A549 (cell line): ENCODE measurements at regions not wholly inside any gene's neighbourhood (a gene's known extent, or its start where the extent isn't known, plus 50 kb on each side); places are given as distances from the start of the nearest gene placed in this dataset.

Source experiments
- ATAC-seq, 2 experiments: fragments of 200-7000 bp in 1 of 2; fragments of >200 bp in 1 of 2; cut with Nextera tagmentation in 1 of 2; cut with Tn5 transposase in 1 of 2; 3 replicates each; pipeline versions ENCODE4 v1.8.0 to v1.9.1; 2018 to 2020; ENCODE audit warnings: mild to moderate bottlenecking in 1 of 2, moderate library complexity in 1 of 2
- CTCF ChIA-PET: fragments of 300-600 bp; sonication (Branson Sonifier 250); formaldehyde crosslinking; extraction: SDS; loops from one replicate; lab custom pipeline; 2021; ENCODE audit warnings: antibody characterized with exemption, inconsistent platforms; lab: Yijun Ruan, JAX
- POLR2A ChIA-PET: fragments of 350-600 bp; formaldehyde crosslinking; extraction: SDS; loops from one replicate; lab custom pipeline; 2021; ENCODE audit warnings: antibody characterized with exemption, inconsistent platforms; lab: Yijun Ruan, JAX
- DNase-seq, 2 experiments: peaks; one replicate each; pipeline versions ENCODE4 v3.0.0 to v3.0.0-alpha.2; 2011 to 2016; ENCODE audit warnings: low read depth in 1 of 2, low spot score in 1 of 2
- FAIRE-seq: peaks from 2 replicates; lab custom pipeline; 2011; peaks lifted over from hg19 to GRCh38; lab: Jason Lieb, UNC
- H3K27ac ChIP-seq, 2 experiments: fragments of >200 bp; sonication (Bioruptor Twin); formaldehyde crosslinking; 3 replicates each; pipeline ENCODE4 v1.5.1; 2016 to 2017
- H3K4me1 ChIP-seq: fragments of >200 bp; sonication (Bioruptor Twin); formaldehyde crosslinking; 3 replicates; pipeline ENCODE4 v1.6.1; 2016
- H3K4me2 ChIP-seq: fragments of >200 bp; sonication (Bioruptor Twin); formaldehyde crosslinking; 3 replicates; pipeline ENCODE4 v1.6.1; 2016
- H3K4me3 ChIP-seq: fragments of >200 bp; sonication (Bioruptor Twin); formaldehyde crosslinking; 3 replicates; pipeline ENCODE4 v1.5.1; 2016
- H3K9me3 ChIP-seq: fragments of >200 bp; sonication (Bioruptor Twin); formaldehyde crosslinking; 3 replicates; pipeline ENCODE4 v1.6.1; 2016
- CBX2 ChIP-seq: fragments of 200-600 bp; sonication (generic); IDR thresholded peaks from 2 replicates; pipeline ENCODE4 v1.6.1; 2016; ENCODE audit warnings: low read depth, mild to moderate bottlenecking, borderline replicate concordance
- CEBPB ChIP-seq, 2 experiments: fragments of >200 bp in 1 of 2; sonication (Bioruptor Twin) in 1 of 2; formaldehyde crosslinking in 1 of 2; IDR thresholded peaks; 2 replicates each; pipeline ENCODE4 v1.6.1; 2012 to 2016
- CHD4 ChIP-seq: fragments of 200-600 bp; sonication (generic); IDR thresholded peaks from 2 replicates; pipeline ENCODE4 v1.6.1; 2016; ENCODE audit warnings: antibody characterized with exemption, mild to moderate bottlenecking, borderline replicate concordance
- EHF ChIP-seq: fragments of 250-450 bp; sonication (Bioruptor Pico); IDR thresholded peaks from 2 replicates; pipeline ENCODE4 v1.5.0; 2020; ENCODE audit warnings: mild to moderate bottlenecking
- EHMT2 ChIP-seq: fragments of 200-600 bp; sonication (generic); IDR thresholded peaks from 2 replicates; pipeline ENCODE4 v1.6.1; 2016; ENCODE audit warnings: antibody characterized with exemption, low read depth, mild to moderate bottlenecking, moderate library complexity
- ESRRA ChIP-seq: fragments of 150-350 bp; IDR thresholded peaks from 2 replicates; pipeline ENCODE4 v1.6.1; 2014; ENCODE audit warnings: mild to moderate bottlenecking, low read length, borderline replicate concordance
- FOSB ChIP-seq: fragments of 250-450 bp; sonication (Bioruptor Pico); IDR thresholded peaks from 2 replicates; pipeline ENCODE4 v1.5.0; 2020; ENCODE audit warnings: mild to moderate bottlenecking, moderate library complexity
- GATA3 ChIP-seq: IDR thresholded peaks from 2 replicates; pipeline ENCODE4 v1.6.1; 2012; ENCODE audit warnings: borderline replicate concordance
- HDAC2 ChIP-seq: fragments of 200-600 bp; sonication (generic); IDR thresholded peaks from 2 replicates; pipeline ENCODE4 v1.6.1; 2016
- HEYL ChIP-seq: fragments of 250-450 bp; sonication (Bioruptor Pico); IDR thresholded peaks from 2 replicates; pipeline ENCODE4 v1.8.0; 2021; ENCODE audit warnings: mild to moderate bottlenecking, moderate library complexity
- HOXB5 ChIP-seq: fragments of 250-450 bp; sonication (Bioruptor Pico); IDR thresholded peaks from 2 replicates; pipeline ENCODE4 v1.5.0; 2020; ENCODE audit warnings: mild to moderate bottlenecking, moderate library complexity
- JUNB ChIP-seq: fragments of >200 bp; sonication (Bioruptor Twin); formaldehyde crosslinking; IDR thresholded peaks from 2 replicates; pipeline ENCODE4 v1.6.1; 2016
- MAFK ChIP-seq: fragments of 450-650 bp; IDR thresholded peaks from 2 replicates; pipeline ENCODE4 v1.6.1; 2014; ENCODE audit not compliant: partially characterized antibody
- MAZ ChIP-seq: fragments of 150-350 bp; IDR thresholded peaks from 2 replicates; pipeline ENCODE4 v1.6.1; 2014; ENCODE audit warnings: antibody characterized with exemption, low read depth, low read length, borderline replicate concordance
- NR3C1 ChIP-seq: fragments of >200 bp; sonication (Bioruptor Twin); formaldehyde crosslinking; IDR thresholded peaks from 3 replicates; pipeline ENCODE4 v1.6.1; 2017
- POLR2A ChIP-seq: IDR thresholded peaks from 2 replicates; pipeline ENCODE4 v1.6.1; 2012; ENCODE audit warnings: mild to moderate bottlenecking, low read length
- POLR2AphosphoS2 ChIP-seq: conservative IDR thresholded peaks from 2 replicates; pipeline ENCODE4 v1.6.1; 2012; ENCODE audit warnings: low read length, improper control_type of control experiment, inconsistent platforms
- RARB ChIP-seq: fragments of 250-450 bp; sonication (Bioruptor Pico); IDR thresholded peaks from 2 replicates; pipeline ENCODE4 v1.8.0; 2021; ENCODE audit warnings: mild to moderate bottlenecking, moderate library complexity
- SMC3 ChIP-seq: fragments of >200 bp; sonication (Bioruptor Twin); formaldehyde crosslinking; IDR thresholded peaks from 3 replicates; pipeline ENCODE4 v1.6.1; 2018; ENCODE audit warnings: inconsistent platforms
- TFCP2L1 ChIP-seq: fragments of 250-450 bp; sonication (Bioruptor Pico); IDR thresholded peaks from 2 replicates; pipeline ENCODE4 v1.5.0; 2021; ENCODE audit warnings: mild to moderate bottlenecking
- TP53 ChIP-seq: fragments of 250-450 bp; sonication (Bioruptor Pico); IDR thresholded peaks from 2 replicates; pipeline ENCODE4 v1.5.0; 2021; ENCODE audit warnings: mild to moderate bottlenecking, moderate library complexity
- ZNF302 ChIP-seq: fragments of 250-450 bp; sonication (Bioruptor Pico); IDR thresholded peaks from 2 replicates; pipeline ENCODE4 v1.9.0; 2021; ENCODE audit warnings: inconsistent platforms, mild to moderate bottlenecking, moderate library complexity
- WGBS: methylation state at CpG from one replicate; pipeline ENCODE4 v1.1.6; 2017; ENCODE audit errors: missing lambda C conversion rate; 5-methylcytosine and 5-hydroxymethylcytosine counted together
- TF ChIP-seq, protein P1 (sequence below): fragments of >200 bp; sonication (Bioruptor Twin); formaldehyde crosslinking; IDR thresholded peaks from 2 replicates; pipeline ENCODE4 v1.6.1; 2016
- TF ChIP-seq, protein P2 (sequence below): fragments of 450-650 bp; IDR thresholded peaks from 2 replicates; pipeline ENCODE4 v1.6.1; 2014; ENCODE audit warnings: antibody characterized with exemption
- TF ChIP-seq, protein P3 (sequence below): fragments of >200 bp; sonication (Bioruptor Twin); formaldehyde crosslinking; IDR thresholded peaks from 3 replicates; pipeline ENCODE4 v1.6.1; 2016
- TF ChIP-seq, protein P4 (sequence below): fragments of 200-600 bp; sonication (generic); IDR thresholded peaks from 2 replicates; pipeline ENCODE4 v1.6.1; 2016; ENCODE audit warnings: antibody characterized with exemption, mild to moderate bottlenecking, moderate library complexity

DNA sequence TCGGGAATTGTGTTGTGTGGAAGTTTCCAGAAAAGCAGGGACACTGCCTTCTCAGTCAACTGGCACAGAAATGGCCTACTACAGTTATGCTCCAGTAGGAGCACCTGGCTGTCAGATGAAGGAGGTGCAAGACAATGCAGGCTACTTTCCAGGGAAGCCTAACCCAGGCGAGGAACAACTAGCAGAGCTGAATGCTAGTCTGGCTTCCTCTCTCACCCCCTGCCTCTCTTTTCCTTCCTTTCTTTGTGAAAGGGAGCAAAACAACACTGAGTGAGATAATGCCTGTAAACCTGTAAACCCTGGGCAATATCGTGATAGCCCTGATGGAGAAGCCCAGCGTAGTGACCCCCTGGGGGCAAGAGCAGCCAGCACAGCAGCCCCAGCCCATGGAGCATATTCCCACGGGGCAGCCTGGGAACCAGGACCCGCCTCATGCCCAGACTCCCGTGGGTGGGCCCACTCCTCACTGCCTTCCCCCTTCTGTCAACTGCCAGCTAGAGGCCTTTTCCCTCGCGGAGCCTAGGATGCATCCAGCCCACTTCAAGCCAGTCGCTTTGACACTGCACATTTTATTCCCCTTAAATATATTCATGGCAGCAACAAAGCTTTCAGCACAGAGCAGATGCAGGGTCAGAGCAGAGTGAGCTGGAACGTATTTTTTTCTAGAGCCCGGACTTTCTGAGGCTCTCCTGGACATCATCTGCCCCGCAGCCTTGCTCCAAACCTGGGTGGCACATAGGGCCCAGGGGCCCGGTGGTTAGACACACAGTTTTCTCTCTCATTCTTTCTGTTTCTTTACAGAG lies 77.0 kb downstream of the PDCL3 start:
- FAIRE-seq (no peak), ATAC-seq (no peak), DNase-seq (no peak)
- 74% methylated on average over 14 of the region's 14 CpGs for WGBS
- H3K4me3 ChIP-seq: no peak overlapping the region
- no peak overlapping the region for H3K4me2 ChIP-seq
- ChIA-PET CTCF (interaction anchor here (1.5 kb wide), 1 partner anchor 18 kb away, joined by 3 read pairs; no protein-coding TSS in a partner anchor), POLR2A (no interaction called here)
- no peaks in the 10 kb centered on the region for H3K4me1 ChIP-seq
- no peak for TF ChIP-seq GATA3
- no peak for TF ChIP-seq TFCP2L1
- no peak for TF ChIP-seq POLR2A
- TF ChIP-seq MAFK: no peak
- no peak for TF ChIP-seq POLR2AphosphoS2
- no peak for TF ChIP-seq EHMT2
- TF ChIP-seq TP53 (CRISPR knock-in tag): no peak
- 0 out of 3 replicates have a peak, but pooled peaks cover 5% of the 10 kb centered on the region for H3K9me3 ChIP-seq
- H3K27ac ChIP-seq: no peak overlapping the region

DNA sequence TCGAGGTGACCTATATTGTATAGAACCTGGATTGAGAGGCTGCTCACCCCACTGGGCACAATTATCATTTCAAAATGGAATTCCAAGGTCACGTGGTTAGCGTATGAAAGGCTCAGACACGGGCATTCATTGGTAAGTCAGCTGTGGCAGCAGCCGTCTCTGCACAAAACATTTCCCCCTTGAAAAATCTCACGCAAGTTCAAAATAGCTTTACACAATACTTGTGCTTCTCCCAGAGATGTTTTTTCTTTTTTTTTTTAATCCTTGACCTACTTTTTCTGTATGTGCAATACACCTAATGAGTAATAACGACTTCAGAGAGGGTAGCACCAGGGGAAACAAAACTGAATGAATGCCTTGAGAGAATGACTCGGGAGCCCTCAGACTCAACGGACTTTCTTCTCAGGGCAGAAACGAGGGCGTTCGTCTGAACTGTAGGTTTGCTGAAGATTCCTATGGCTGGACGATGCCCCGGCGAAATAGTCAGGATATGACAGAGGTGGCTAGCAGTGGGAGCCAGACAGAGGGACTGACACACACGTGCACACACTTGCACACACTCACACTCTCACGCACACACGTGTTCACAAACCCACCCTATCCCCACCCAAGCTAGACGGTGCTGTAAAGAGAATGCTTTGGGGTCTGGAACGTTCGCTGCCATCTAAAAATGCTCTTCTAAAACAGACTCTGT lies 77.8 kb downstream of the PDCL3 start:
- no peak for DNase-seq
- WGBS: 70% methylated on average over 21 of the region's 21 CpGs
- ATAC-seq: no peak
- FAIRE-seq: no peak
- POLR2A ChIA-PET: no interaction called here
- Histone ChIP-seq H3K4me3 (no peak overlapping the region), H3K9me3 (0 out of 3 replicates have a peak, but pooled peaks cover 5% of the 10 kb centered on the region), H3K4me1 (no peaks in the 10 kb centered on the region), H3K4me2 (no peak overlapping the region), H3K27ac (no peak overlapping the region)
- CTCF ChIA-PET: no interaction called here
- no peak for TF ChIP-seq SMC3
- TF ChIP-seq HDAC2: no peak
- TF ChIP-seq, protein P1, sequence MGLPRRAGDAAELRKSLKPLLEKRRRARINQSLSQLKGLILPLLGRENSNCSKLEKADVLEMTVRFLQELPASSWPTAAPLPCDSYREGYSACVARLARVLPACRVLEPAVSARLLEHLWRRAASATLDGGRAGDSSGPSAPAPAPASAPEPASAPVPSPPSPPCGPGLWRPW: no peak
- TF ChIP-seq TFCP2L1: no peak
- TF ChIP-seq EHF: no peak
- no peak for TF ChIP-seq HOXB5 (CRISPR knock-in tag)
- no peak for TF ChIP-seq JUNB
- no peak for TF ChIP-seq RARB (CRISPR knock-in tag)

DNA sequence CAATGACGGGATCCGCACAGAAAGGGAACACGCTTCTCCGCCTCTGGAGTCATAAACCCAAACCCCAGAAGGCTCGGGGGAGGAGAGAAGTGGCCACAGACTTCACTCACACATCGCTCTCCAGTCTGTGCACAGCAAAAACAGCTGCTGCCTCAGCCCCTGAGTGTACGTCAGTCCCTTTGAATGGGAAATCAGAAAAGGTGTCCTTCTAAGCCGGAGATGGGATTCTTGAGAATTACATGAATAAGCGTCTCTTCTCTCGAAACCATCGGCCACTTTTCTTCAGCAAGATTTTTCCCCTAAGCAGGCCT lies 78.3 kb downstream of the PDCL3 start:
- TF ChIP-seq CBX2 (no peak), FOSB (no peak), POLR2AphosphoS2 (no peak), NR3C1 (no peak), MAZ (no peak)
- WGBS: 92% methylated on average over 11 of the region's 11 CpGs
- FAIRE-seq (no peak), DNase-seq (no peak), ATAC-seq (no peak)
- no peak overlapping the region for H3K4me3 ChIP-seq
- H3K4me1 ChIP-seq: no peaks in the 10 kb centered on the region
- no peak overlapping the region for H3K27ac ChIP-seq
- no peak overlapping the region for H3K4me2 ChIP-seq
- POLR2A ChIA-PET: no interaction called here
- 0 out of 3 replicates have a peak, but pooled peaks cover 5% of the 10 kb centered on the region for H3K9me3 ChIP-seq
- CTCF ChIA-PET: interaction anchor here (1.0 to 1.1 kb wide), 2 partner anchors 33 to 34 kb away, joined by 3 read pairs; no protein-coding TSS in a partner anchor

DNA sequence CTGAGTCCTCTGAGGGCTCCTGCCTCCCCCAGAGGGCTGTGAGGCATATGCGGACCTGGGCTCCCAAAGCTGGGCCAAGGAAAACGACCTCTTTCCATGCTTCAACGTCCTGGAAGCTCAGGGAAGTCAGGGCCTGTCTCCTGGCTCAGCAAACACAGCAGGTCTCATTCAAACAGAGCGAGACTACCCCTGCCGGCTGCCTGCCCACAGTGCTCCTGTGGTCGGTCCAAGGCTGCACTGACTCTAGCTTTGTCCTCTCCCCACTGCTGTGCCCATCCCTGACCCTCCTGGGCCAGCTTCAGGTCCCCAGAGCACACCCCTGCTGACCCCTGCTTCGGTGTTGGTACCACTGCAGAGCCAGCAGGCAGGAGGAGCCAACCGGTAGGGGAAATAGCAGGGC lies 79.6 kb downstream of the PDCL3 start:
- no peaks in the 10 kb centered on the region for H3K4me1 ChIP-seq
- H3K4me3 ChIP-seq: no peak overlapping the region
- POLR2A ChIA-PET: no interaction called here
- H3K4me2 ChIP-seq: no peak overlapping the region
- no peak for FAIRE-seq
- DNase-seq: no peak
- 58% methylated on average over 8 of the region's 8 CpGs for WGBS
- H3K27ac ChIP-seq: no peak overlapping the region
- CTCF ChIA-PET: interaction anchor here (1.1 to 1.6 kb wide), 5 partner anchors 10 to 36 kb away, joined by 3 to 8 read pairs (median 3); no protein-coding TSS in a partner anchor
- 0 out of 3 replicates have a peak, but pooled peaks cover 5% of the 10 kb centered on the region for H3K9me3 ChIP-seq
- no peak for ATAC-seq
- TF ChIP-seq, protein P2, sequence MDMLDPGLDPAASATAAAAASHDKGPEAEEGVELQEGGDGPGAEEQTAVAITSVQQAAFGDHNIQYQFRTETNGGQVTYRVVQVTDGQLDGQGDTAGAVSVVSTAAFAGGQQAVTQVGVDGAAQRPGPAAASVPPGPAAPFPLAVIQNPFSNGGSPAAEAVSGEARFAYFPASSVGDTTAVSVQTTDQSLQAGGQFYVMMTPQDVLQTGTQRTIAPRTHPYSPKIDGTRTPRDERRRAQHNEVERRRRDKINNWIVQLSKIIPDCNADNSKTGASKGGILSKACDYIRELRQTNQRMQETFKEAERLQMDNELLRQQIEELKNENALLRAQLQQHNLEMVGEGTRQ: no peak
- TF ChIP-seq HEYL (no peak), CEBPB (IDR thresholded peaks at IDR 0.05) (no peak), ZNF302 (CRISPR knock-in tag) (no peak), ESRRA (no peak), CHD4 (no peak)
- TF ChIP-seq, protein P3, sequence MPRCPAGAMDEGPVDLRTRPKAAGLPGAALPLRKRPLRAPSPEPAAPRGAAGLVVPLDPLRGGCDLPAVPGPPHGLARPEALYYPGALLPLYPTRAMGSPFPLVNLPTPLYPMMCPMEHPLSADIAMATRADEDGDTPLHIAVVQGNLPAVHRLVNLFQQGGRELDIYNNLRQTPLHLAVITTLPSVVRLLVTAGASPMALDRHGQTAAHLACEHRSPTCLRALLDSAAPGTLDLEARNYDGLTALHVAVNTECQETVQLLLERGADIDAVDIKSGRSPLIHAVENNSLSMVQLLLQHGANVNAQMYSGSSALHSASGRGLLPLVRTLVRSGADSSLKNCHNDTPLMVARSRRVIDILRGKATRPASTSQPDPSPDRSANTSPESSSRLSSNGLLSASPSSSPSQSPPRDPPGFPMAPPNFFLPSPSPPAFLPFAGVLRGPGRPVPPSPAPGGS: no peak
- TF ChIP-seq, protein P4, sequence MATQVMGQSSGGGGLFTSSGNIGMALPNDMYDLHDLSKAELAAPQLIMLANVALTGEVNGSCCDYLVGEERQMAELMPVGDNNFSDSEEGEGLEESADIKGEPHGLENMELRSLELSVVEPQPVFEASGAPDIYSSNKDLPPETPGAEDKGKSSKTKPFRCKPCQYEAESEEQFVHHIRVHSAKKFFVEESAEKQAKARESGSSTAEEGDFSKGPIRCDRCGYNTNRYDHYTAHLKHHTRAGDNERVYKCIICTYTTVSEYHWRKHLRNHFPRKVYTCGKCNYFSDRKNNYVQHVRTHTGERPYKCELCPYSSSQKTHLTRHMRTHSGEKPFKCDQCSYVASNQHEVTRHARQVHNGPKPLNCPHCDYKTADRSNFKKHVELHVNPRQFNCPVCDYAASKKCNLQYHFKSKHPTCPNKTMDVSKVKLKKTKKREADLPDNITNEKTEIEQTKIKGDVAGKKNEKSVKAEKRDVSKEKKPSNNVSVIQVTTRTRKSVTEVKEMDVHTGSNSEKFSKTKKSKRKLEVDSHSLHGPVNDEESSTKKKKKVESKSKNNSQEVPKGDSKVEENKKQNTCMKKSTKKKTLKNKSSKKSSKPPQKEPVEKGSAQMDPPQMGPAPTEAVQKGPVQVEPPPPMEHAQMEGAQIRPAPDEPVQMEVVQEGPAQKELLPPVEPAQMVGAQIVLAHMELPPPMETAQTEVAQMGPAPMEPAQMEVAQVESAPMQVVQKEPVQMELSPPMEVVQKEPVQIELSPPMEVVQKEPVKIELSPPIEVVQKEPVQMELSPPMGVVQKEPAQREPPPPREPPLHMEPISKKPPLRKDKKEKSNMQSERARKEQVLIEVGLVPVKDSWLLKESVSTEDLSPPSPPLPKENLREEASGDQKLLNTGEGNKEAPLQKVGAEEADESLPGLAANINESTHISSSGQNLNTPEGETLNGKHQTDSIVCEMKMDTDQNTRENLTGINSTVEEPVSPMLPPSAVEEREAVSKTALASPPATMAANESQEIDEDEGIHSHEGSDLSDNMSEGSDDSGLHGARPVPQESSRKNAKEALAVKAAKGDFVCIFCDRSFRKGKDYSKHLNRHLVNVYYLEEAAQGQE: no peak
